ENCODE measurements at regions not wholly inside any gene's neighbourhood (a gene's known extent, or its start where the extent isn't known, plus 50 kb on each side); places are given as distances from the start of the nearest gene placed in this dataset.

- Histone ChIP-seq H3K79me2 (ENCODE audit: insufficient read depth, low read length) (no peaks in the 10 kb centered on the region), H2AK5ac (ENCODE audit: insufficient read length, low read length) (no peak overlapping the region), H3K9ac (ENCODE audit: extremely low read depth, insufficient read length, low read length) (no peak overlapping the region), H3K79me1 (ENCODE audit: insufficient read depth, low read depth, low read length, poor library complexity, severe bottlenecking) (no peaks in the 10 kb centered on the region), H3K23ac (ENCODE audit: insufficient read length, low read depth, low read length) (no peak overlapping the region), H4K91ac (ENCODE audit: insufficient read length, low read depth, low read length) (no peak overlapping the region), H3K18ac (ENCODE audit: insufficient read length, low read depth, low read length) (no peak overlapping the region), H3K14ac (ENCODE audit: insufficient read depth, low read length) (no peak overlapping the region), H3K9me3 (ENCODE audit: control insufficient read depth, low read depth, low read length) (no peaks in the 10 kb centered on the region), H4K20me1 (ENCODE audit: control insufficient read depth, insufficient read depth, insufficient read length) (no peaks in the 10 kb centered on the region), H2BK20ac (ENCODE audit: low read depth, low read length, poor library complexity, severe bottlenecking) (no peak overlapping the region), H3K4me2 (ENCODE audit: insufficient read depth, insufficient read length, low read length) (peak overlapping the region; percentile 76), H3K27ac (ENCODE audit: insufficient read length, low read depth, low read length) (no peak overlapping the region), H2BK5ac (ENCODE audit: insufficient read length, low read length) (no peak overlapping the region), H3K27me3 (ENCODE audit: insufficient read depth, low read length) (no peaks in the 10 kb centered on the region), H4K8ac (replicated peaks; ENCODE audit: insufficient read length, low read depth, low read length) (no peak overlapping the region), H2BK12ac (ENCODE audit: insufficient read length, low read depth, low read length) (no peak overlapping the region), H3K4ac (ENCODE audit: low read depth, low read length) (no peak overlapping the region), H3K56ac (ENCODE audit: insufficient read length, low read depth, low read length) (no peak overlapping the region), H4K5ac (ENCODE audit: insufficient read length, low read depth, low read length) (no peak overlapping the region), H2AFZ (ENCODE audit: low read length) (no peak overlapping the region), H3K23me2 (ENCODE audit: insufficient read length, low read depth, low read length, poor library complexity, severe bottlenecking) (no peaks in the 10 kb centered on the region), H3T11ph (ENCODE audit: low read length) (no peak overlapping the region), H3K4me1 (ENCODE audit: insufficient read depth, low read length) (peaks cover 6% of the 10 kb centered on the region; the same call in 1 of the 2 replicates), H2BK120ac (ENCODE audit: low read depth, low read length, poor library complexity, severe bottlenecking) (no peak overlapping the region), H2BK15ac (ENCODE audit: low read depth, low read length) (no peak overlapping the region)
- H3K27me3 Mint-ChIP-seq (ENCODE audit: low read depth), result no peaks in the 10 kb centered on the region
- peak overlapping the region in 1 of 3 experiments; percentile 92; a peak in 1 of 7 replicates for H3K27ac Mint-ChIP-seq
- no peak for DNase-seq
- H3K9me3 Mint-ChIP-seq, result no peaks in the 10 kb centered on the region; a peak in 1 of 5 replicates
- 0 out of 5 replicates have a peak overlapping the region, but pooled peaks of 1 of the 2 experiments have one; percentile 54 for H3K4me3 Mint-ChIP-seq
- no peaks in the 10 kb centered on the region for H3K36me3 Mint-ChIP-seq (ENCODE audit: insufficient read depth in 1 of 3, low read depth in 3 of 3)
- peaks cover 32 to 34% of the 10 kb centered on the region in 2 experiments for H3K4me1 Mint-ChIP-seq
- no CpG with 5 or more reads among the region's 6 CpGs for WGBS (ENCODE audit: extremely low coverage, insufficient read length, low lambda C conversion rate)
- TF ChIP-seq CTCF (conservative IDR thresholded peaks at IDR 0.05), result no peak
These were observed 1067.9 kb upstream of the MAP3K7 start for GRCh38 chr6:91654793-91655192.

Data from H9 (cell line).